SK-N-DZ (cell line): ENCODE measurements at regions not wholly inside any gene's neighbourhood (a gene's known extent, or its start where the extent isn't known, plus 50 kb on each side); places are given as distances from the start of the nearest gene placed in this dataset.
A peak's percentile ranks its signal among the peaks of the same experiment; 100 is the strongest.

Experiments
- DNase-seq: peaks from one replicate; pipeline ENCODE4 v3.0.0-alpha.2; 2015; ENCODE audit warnings: low spot score

DNA sequence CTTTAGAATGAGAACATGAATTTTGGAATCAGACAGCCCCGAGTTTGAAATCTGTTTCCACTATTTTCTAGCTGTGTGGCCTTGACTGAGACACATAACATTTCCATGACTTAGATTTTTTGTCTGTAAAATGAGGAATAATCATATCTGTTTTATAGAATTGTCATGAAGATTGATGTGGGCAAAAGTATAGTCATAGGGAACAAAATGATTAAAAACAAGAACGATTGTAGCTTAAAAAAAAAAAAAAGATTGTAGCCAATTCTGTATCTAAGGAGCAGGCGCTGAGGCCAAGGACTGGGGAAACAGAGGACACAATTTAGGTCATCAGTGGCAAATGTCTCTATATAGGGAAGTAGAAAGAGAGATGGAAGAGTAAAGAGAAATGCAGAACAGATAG lies 201.6 kb upstream of the C1QTNF7 start:
- DNase-seq = no peak

DNA sequence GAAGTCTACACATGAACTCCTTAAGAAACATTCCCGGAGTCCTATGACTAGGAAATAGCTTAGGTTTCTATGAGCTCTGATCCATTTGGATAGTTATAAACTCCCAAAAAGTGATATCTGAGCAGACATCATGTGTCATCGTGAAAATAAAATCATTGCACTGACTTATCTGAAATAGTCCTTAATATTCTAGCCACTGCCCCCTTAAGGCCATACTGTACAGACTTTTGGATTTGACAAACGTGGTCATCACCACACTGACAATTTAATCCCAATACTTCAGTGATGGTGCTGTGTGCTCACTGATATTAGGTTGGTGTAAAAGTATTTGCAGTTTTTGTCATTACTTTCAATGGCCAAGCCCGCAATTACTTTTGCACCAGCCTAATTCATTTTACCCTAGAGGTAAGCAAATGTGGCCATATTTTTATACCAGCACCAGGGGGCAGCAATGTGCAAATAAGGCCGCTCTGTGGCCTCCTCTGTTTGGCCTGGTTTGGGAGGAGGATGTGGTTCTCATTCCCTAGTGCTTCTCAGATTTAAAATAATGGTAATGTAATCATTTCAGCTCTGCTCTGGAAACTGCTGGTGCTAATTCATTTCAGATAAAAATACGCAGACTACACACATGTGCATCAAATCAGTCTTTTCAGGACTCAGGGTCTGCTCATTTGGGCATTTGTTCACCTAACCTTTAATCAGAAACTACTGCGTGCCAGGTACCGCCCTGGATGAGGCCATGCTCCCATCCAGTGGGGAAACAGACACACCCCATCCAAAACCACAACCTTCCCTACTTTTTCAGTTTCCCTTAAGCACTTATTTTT lies 196.4 kb upstream of the C1QTNF7 start:
- DNase-seq = peak; percentile 82

DNA sequence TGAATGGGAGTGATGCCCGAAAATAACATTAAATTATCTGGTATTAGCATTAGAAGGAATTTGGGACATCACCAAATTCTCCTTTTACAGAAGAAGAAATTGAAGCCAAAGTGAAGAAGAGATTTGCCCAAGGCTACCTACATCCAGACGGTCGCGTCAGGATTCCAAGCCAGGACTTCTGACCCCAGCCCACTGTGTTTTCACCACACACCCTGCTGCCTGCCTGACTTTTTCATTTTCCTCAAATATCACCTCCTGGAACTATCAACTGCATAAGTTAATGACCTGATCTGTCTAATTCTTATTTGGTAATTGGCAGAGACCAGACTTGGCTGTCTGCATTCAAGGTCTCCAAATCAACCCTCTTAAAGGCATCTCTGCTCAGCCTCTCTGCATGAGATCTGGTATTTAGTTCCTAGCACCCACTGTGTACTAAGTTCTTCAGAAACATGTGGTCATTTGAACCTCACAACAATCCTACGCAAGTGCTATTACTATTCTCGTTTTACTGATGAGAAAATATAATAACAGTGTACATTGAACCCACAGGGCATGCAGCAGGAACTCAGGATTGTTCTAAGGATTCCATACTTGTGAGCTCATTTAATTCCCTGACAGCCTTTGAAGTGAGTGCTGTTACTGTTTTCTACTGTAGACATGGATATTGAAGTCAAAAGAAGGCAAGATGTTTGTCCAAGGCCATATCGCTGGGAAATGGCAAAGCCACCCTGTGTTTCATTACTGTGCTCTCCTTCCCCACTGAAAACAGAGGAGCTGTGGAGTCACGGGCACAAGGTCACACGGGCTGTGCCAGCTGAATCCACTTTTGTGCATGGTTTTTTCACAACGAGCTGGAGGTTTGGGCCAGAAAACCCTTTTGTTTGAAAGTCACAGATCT lies 195.2 kb upstream of the C1QTNF7 start:
- no peak for DNase-seq

DNA sequence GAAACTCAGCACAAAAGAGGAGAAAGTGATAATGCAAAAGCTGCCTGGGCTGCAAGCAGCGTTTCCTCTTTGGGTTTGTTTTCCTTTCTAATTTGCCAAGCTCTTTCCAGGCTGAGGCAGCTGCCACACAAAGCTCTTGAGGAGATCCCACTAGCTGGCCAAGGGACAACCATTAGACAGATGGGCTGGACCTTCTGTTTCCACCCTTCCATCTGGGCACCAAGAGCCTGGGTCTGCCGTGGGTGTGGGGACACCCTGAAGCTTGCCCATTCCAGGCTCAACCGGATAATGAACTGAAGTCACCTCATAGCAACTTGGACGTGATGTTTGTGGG lies 194.6 kb upstream of the C1QTNF7 start:
- DNase-seq = no peak

DNA sequence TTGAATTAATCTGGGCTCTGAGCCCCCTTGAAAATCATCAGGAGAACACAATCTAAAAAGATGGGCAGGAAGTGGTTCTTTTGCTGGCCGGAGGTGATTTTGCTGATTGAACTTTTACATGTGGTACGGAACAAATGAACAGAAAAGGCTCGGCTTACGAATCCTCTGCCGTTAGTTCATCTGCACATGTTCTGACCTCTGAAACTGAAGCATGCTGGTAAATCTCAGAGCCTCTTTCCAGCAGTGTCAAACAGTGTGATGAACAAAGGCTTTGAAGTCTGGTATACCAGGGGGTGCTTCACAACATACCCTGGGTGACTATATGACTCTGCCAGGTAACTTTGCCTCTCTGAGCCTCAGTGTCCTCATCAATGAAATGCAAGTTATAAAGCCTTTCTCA lies 194.2 kb upstream of the C1QTNF7 start:
- no peak for DNase-seq

DNA sequence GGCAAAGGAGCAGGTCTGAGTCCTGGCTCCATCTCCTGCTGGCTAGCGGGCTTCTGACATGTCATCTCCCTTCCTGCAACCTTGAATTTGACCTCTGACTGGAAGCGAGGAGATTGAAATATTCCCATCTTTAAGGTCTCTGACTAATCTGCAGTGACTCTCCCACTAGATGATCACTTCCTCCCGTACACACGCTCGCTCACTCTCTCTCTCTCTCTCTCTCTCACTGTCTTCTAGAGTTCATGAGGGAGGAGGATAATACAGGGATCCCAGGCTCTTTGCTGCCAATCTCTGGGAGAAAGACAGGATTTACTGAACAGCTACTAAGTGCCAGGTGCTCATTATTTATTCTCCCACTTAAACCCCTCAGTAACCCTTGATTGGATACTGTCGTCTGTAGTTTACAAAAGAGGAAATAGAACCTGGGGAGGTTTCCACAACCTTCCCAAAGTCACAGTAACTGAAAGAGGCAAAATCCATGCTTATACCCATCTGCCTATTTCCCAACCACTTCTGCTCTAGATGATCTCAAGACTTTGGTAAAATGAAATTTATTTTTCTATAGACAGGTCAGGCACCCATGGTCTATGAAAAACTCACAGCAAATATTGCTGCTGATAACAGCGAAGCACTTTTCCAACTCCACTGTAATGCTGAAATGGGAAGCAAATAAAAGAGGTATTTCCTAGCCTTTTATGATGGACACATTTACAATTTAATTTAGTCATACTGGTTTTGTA lies 193.5 kb upstream of the C1QTNF7 start:
- DNase-seq = no peak

DNA sequence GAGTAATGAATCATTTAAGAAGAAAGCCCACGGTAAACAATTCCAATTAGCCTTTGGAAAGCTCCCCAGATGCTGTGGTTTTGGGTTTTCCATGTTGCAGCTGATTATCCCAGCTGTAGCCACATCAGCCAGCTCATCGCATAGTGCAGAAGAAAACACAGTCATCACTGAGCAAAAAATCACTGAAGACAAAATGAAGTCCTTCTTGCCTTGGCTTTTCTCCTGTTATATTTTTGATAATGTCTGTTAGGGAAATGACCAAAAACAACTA lies 193.0 kb upstream of the C1QTNF7 start:
- DNase-seq = no peak

DNA sequence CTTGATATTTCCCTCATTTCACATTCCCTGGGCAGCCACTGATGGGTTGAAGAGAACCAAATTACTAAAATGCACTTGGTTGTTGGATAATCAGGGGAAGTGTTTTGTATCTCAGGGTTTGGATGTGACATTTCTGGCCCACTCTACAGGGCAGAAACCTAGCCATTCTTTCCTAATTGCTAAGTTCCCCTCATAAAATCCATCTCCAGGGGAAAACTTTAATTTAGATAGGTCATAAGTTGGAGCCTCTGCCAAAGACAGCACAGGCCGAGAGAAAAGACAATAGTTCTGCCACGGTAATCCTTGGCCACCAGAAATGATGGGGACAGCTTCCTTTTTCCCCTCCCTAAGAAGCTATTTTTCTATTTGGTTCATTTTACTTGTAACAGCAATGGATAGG lies 192.7 kb upstream of the C1QTNF7 start:
- DNase-seq = no peak

DNA sequence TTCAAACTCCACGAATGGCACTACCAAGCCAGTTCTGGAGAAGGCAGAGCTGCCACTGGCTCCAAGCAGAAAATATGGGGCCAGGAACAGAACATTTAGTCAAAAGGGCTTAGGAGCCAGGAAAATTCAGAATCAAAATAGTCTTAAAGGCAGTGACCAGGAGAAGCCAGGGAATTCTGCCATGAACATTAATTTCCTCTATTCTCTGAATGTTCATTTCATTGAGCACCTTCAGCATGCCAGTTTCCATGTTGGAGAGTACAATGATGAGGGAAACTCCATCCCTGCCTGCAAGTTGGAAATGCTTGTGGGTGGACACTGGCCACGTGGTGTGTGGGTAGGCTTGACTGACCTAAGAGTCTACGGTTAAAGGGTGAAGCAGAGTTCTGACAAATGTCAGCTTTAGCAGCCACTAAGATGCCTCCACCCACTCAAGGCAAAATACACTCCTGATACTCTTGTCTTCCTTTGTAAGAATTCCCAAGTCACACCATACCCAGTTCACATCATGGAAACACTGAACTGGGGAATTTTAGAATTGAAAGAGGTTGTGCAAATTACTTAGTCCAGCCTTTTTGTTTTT lies 190.1 kb upstream of the C1QTNF7 start:
- no peak for DNase-seq

DNA sequence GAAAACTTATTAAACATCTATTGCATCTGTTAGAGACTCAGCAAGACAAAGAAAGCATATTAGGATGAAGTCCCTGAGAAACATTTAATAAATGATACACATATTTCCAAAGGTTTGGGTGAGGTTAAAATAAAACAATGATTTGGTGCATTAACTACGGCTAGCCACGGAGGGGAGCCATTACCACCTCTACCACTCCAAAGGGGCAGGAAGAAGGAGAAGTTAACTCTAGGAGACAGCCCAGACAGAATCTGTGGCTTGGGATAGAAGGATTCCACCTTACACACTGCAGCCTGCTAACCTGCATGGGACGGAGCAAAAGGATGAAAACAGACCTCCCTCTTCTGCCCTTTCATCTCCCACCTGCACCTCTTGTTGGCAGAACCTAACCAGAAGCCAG lies 189.1 kb upstream of the C1QTNF7 start:
- peak; percentile 46 for DNase-seq

DNA sequence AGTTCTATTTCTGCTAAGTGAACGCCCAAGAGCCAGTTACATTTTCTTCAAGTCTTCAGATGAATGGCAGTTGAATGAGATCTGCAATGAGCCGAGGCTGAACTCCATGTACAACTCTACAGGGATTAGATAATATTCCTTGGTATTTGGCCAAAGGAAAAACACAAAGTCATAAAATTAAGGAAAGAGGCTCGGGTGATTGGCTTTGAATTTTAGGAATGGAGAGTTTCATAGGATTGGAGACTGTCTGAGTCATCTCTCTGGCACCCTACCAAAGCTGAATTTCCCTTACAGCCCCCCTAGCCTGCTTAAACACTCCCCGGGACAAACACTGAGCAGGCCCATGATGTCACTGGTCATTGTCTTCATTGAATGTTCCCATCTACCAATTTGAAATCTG lies 188.0 kb upstream of the C1QTNF7 start:
- DNase-seq = no peak

DNA sequence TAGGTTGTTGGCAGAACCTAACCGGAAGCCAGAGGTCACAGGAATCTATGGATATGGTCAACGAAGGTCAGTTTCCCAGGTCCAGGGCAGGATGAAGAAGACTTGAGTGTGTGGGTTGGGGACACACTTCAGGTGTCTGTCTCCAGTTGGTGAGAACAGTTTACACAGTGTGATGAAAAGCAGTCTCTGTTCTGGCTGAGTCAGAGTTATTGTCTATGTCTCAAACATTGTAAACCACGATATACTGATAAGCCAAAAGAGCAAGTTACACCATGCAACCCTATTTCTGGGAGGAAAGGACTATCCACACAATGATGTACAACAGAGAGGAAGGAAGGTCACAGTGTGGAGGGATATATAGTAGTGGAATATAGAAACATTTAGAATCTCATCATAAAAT lies 187.1 kb upstream of the C1QTNF7 start:
- DNase-seq = no peak

DNA sequence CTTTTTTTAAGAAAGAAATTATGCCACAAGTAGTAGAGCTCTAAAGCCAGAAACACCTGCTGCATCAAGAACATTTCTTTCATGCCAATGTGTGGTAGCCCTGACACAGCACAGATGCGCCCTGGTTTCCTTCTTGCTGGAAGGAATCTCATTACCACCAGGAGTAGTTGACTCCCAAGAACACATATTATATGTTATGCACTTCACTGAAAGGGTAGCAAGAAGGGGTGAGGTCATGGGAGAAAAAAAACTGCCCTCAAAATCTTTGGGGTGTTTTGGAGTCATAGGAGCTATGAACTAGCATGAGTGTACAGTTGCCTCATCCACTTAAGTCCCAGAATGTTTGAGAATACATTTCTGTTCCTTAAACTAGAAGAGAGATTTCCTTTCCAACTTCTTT lies 185.8 kb upstream of the C1QTNF7 start:
- no peak for DNase-seq

DNA sequence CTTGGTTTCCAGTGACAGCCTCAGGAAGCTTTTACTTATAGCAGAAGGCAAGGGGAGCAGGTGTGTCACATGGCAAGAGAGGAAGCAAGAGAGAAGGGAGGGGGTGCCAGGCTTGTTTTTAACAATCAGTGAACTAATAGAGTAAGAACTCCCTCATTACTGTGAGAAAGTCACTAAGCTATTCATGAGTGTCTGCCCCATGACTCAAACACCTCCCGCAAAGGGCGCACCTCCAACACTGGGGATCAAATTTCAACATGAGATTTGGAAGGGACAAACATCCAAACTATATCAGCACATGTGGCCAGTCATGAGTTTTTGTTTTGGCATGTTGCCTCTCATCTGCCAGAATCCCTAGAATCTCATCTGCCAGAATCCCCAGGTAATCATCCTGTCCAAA lies 183.5 kb upstream of the C1QTNF7 start:
- DNase-seq = no peak

DNA sequence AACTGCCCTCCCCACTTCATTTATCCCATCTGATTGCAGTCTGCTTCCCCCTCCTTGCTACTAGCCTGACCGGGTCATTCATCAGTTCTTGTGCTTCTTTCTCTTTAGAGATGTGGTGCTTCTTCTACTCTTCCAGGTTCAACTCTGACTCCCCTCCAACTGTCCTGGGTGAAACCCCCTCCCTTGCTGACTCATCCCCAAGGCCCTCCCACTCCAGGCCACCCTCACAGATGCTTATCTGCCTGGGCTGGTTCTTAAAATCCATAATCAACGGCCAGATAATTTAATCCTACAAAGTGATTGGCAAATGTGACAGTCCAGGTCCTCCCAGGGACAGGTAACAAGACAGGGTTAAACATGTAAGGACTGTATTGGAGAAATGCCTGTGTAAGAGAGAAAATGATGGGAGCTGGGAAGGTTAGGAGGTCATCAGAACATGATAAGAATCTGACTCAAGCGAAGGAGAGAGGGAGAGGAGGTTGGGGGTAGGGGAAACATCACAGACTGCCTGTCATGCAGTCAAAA lies 182.8 kb upstream of the C1QTNF7 start:
- peak; percentile 96 for DNase-seq

DNA sequence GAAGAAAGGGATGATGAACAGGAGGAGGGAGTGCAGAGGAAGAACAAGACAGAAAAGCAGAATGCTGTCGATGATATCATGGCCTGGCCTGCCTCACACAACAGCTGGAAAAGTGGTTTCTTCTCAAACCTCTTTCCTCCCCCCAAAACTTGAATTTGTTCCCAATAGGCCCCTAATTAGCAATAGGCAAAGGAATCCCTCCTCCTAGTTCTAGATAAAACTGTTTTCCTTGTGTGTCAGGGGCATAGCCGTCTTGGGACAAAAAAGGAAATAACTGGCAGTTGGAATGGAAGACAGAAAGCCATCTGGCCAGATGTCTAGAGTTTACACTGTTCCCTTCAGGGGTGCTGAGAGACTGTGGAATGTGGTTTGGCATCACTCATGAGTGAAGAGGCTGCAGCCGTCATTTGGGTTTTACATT lies 177.8 kb upstream of the C1QTNF7 start:
- no peak for DNase-seq

DNA sequence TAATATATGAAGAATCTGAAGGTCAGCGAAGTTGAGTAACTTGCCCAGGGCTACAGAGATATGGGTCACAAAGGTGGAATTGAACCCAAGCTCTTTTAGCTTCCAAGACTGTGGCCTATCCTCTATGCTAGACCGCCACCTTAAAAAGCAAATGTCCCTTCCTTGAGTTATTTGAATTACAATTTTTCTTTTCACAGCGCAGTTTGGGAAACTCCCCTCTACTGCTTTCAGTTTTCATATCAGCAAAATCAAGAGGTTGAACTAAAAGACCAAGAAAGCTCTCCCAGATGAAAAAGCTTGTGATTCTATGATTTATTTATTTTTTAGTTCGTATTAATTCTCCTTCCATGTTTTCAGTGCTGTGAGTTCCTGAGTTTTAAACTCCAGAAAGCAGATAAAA lies 174.5 kb upstream of the C1QTNF7 start:
- DNase-seq = no peak

DNA sequence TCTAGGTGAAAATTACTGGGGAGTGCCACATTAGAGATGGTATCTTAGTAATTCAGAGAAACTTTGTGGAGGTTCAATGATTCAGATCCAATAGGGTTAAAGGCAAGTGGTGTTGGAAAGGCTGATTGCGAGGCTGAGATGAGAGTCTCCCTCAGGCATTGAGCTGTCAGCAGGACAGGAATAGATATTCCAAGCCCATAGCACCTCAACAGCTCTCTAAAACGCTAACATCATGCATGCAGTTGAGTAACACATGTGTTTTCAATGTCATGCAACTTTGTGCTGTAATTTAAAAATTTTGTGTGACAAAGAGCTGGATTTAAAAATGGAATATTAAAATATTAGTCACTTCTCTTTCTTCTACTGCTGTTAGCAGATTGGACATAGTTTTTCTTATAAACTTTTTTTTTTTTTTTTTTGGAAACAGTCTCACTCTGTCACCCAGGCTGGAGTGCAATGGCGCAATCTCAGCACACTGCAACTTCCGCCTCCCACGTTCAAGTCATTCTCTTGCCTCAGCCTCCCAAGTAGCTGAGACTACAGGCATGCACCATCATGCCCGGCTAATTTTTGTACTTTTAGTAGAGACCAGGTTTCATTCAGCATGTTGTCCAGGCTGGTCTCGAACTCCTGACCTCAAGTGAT lies 173.5 kb upstream of the C1QTNF7 start:
- DNase-seq = no peak

DNA sequence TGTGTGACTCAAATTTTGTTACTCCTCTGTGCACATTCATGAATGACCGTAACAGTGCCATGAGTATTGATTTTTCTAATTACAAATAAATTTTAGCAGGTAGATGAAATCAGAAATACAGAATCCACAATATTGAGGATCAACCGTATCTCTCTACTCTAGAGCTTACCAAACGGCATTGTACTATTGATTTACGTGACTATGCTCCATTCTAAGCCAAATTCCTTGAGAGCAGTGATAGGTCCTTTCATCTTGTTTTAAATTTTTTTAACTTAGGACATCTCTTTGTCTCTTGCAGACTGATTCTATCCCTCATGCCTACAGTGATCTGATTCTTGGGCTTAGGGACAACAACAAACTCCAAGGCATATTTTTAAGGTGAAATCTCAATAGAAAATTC lies 172.3 kb upstream of the C1QTNF7 start:
- no peak for DNase-seq

DNA sequence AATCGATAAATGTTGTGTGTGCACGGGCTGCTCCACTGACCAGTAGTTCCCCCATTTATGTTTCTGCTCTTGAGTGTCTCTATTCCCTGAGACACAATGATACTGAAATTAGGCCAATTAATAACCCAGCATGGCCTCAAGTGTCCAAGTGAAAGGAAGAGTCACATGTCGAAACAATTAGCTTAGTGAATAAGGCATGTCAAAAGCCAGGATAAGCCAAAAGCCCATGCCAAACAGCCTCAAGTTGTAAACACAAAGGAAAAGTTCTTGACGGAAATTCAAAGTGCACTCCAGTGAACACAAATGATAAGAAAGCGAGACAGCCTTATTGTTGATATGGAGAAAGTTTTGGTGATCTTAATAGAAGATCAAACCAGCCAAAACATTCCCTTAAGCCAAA lies 167.1 kb upstream of the C1QTNF7 start:
- DNase-seq = no peak

DNA sequence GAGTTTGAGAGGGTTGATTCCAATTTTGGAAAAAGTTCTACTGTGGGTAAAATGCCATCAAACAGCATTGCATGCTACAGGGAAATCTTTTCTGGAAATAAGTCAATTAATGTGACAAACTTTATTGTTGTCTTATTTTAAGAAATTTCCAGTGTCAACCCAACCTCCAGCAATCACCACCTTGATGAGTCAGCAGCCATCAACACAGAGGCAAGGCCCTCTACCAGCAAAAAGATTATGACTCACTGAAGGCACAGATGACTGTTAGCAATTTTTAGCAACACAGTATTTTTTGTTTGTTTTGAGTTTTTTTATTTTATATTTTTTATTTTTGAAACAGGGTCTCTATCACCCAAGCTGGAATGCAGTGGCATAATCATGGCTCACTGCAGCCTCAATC lies 165.4 kb upstream of the C1QTNF7 start:
- DNase-seq = no peak
